ENCODE measurements at regions not wholly inside any gene's neighbourhood (a gene's known extent, or its start where the extent isn't known, plus 50 kb on each side); places are given as distances from the start of the nearest gene placed in this dataset.

DNA sequence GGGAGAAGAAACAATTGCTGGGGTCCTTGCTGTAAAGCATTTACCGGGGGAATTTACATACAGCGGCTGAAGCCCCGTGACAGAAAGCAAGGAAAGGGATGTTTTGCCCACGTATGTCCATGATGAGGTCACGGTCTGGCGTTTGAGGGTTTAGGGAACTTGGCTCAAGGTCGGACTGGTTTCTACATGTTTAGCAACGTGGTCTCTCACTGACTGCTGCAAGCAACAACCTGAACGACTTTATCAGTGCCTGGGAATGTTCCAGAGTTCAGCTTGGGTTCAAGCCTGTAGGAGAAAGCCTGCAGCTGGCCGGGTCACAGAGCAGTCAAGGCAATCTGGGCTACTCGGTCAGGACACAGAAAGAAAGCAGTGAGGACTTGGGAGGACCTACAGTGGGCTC is 323.3 kb downstream of the AJAP1 start:
- TF ChIP-seq REST (IDR thresholded peaks at IDR 0.05; ENCODE audit: low read depth, low read length), result no peak
- no peak for TF ChIP-seq HCFC1 (IDR thresholded peaks at IDR 0.05; ENCODE audit: low read length)
- no peak for TF ChIP-seq FOS (IDR thresholded peaks at IDR 0.05; ENCODE audit: borderline replicate concordance, extremely low read depth, insufficient read length)
- no peak for TF ChIP-seq TCF12 (IDR thresholded peaks at IDR 0.05; ENCODE audit: low read depth, low read length)
- TF ChIP-seq ZNF687 (IDR thresholded peaks at IDR 0.05), result no peak
- TF ChIP-seq, protein P1, sequence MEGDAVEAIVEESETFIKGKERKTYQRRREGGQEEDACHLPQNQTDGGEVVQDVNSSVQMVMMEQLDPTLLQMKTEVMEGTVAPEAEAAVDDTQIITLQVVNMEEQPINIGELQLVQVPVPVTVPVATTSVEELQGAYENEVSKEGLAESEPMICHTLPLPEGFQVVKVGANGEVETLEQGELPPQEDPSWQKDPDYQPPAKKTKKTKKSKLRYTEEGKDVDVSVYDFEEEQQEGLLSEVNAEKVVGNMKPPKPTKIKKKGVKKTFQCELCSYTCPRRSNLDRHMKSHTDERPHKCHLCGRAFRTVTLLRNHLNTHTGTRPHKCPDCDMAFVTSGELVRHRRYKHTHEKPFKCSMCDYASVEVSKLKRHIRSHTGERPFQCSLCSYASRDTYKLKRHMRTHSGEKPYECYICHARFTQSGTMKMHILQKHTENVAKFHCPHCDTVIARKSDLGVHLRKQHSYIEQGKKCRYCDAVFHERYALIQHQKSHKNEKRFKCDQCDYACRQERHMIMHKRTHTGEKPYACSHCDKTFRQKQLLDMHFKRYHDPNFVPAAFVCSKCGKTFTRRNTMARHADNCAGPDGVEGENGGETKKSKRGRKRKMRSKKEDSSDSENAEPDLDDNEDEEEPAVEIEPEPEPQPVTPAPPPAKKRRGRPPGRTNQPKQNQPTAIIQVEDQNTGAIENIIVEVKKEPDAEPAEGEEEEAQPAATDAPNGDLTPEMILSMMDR (IDR thresholded peaks at IDR 0.05 in 2 of 3, conservative IDR thresholded peaks at IDR 0.05 in 1 of 3; ENCODE audit: control insufficient read depth in 2 of 3, extremely low read depth in 1 of 3, insufficient read depth in 1 of 3, low read depth in 3 of 3, low read length in 3 of 3), result no peak
- TF ChIP-seq TAF1 (IDR thresholded peaks at IDR 0.05; ENCODE audit: borderline replicate concordance, low read depth, low read length), result no peak
- TF ChIP-seq ETV6 (conservative IDR thresholded peaks at IDR 0.05 in 1 of 2, IDR thresholded peaks at IDR 0.05 in 1 of 2; ENCODE audit: borderline replicate concordance in 1 of 2, low read depth in 1 of 2), result no peak
- no peak for TF ChIP-seq POLR2A (IDR thresholded peaks at IDR 0.05; ENCODE audit: low read depth, low read length)
- TF ChIP-seq KDM1A (IDR thresholded peaks at IDR 0.05; ENCODE audit: borderline replicate concordance), result no peak
